A549 (cell line): ENCODE measurements at regions not wholly inside any gene's neighbourhood (a gene's known extent, or its start where the extent isn't known, plus 50 kb on each side); places are given as distances from the start of the nearest gene placed in this dataset.

Experiments used
- ATAC-seq, 2 experiments: fragments of 200-7000 bp in 1 of 2; fragments of >200 bp in 1 of 2; cut with Nextera tagmentation in 1 of 2; cut with Tn5 transposase in 1 of 2; 3 replicates each; pipeline versions ENCODE4 v1.8.0 to v1.9.1; 2018 to 2020; ENCODE audit warnings: mild to moderate bottlenecking in 1 of 2, moderate library complexity in 1 of 2
- CTCF ChIA-PET: fragments of 300-600 bp; sonication (Branson Sonifier 250); formaldehyde crosslinking; extraction: SDS; loops from one replicate; lab custom pipeline; 2021; ENCODE audit warnings: antibody characterized with exemption, inconsistent platforms; lab: Yijun Ruan, JAX
- POLR2A ChIA-PET: fragments of 350-600 bp; formaldehyde crosslinking; extraction: SDS; loops from one replicate; lab custom pipeline; 2021; ENCODE audit warnings: antibody characterized with exemption, inconsistent platforms; lab: Yijun Ruan, JAX
- DNase-seq, 2 experiments: peaks; one replicate each; pipeline versions ENCODE4 v3.0.0 to v3.0.0-alpha.2; 2011 to 2016; ENCODE audit warnings: low read depth in 1 of 2, low spot score in 1 of 2
- FAIRE-seq: peaks from 2 replicates; lab custom pipeline; 2011; peaks lifted over from hg19 to GRCh38; lab: Jason Lieb, UNC
- H3K27ac ChIP-seq, 2 experiments: fragments of >200 bp; sonication (Bioruptor Twin); formaldehyde crosslinking; 3 replicates each; pipeline ENCODE4 v1.5.1; 2016 to 2017
- H3K4me1 ChIP-seq: fragments of >200 bp; sonication (Bioruptor Twin); formaldehyde crosslinking; 3 replicates; pipeline ENCODE4 v1.6.1; 2016
- H3K4me2 ChIP-seq: fragments of >200 bp; sonication (Bioruptor Twin); formaldehyde crosslinking; 3 replicates; pipeline ENCODE4 v1.6.1; 2016
- H3K4me3 ChIP-seq: fragments of >200 bp; sonication (Bioruptor Twin); formaldehyde crosslinking; 3 replicates; pipeline ENCODE4 v1.5.1; 2016
- H3K9me3 ChIP-seq: fragments of >200 bp; sonication (Bioruptor Twin); formaldehyde crosslinking; 3 replicates; pipeline ENCODE4 v1.6.1; 2016
- BHLHE40 ChIP-seq: IDR thresholded peaks from 2 replicates; pipeline ENCODE4 v1.6.1; 2012; ENCODE audit warnings: low read depth, low read length, inconsistent platforms
- CBX2 ChIP-seq: fragments of 200-600 bp; sonication (generic); IDR thresholded peaks from 2 replicates; pipeline ENCODE4 v1.6.1; 2016; ENCODE audit warnings: low read depth, mild to moderate bottlenecking, borderline replicate concordance
- CBX8 ChIP-seq: fragments of 200-600 bp; sonication (generic); IDR thresholded peaks from 2 replicates; pipeline ENCODE4 v1.6.1; 2016
- CHD2 ChIP-seq: fragments of 150-350 bp; IDR thresholded peaks from 2 replicates; pipeline ENCODE4 v1.6.1; 2014; ENCODE audit warnings: low read length; ENCODE audit not compliant: partially characterized antibody
- CHD4 ChIP-seq: fragments of 200-600 bp; sonication (generic); IDR thresholded peaks from 2 replicates; pipeline ENCODE4 v1.6.1; 2016; ENCODE audit warnings: antibody characterized with exemption, mild to moderate bottlenecking, borderline replicate concordance
- ESRRA ChIP-seq: fragments of 150-350 bp; IDR thresholded peaks from 2 replicates; pipeline ENCODE4 v1.6.1; 2014; ENCODE audit warnings: mild to moderate bottlenecking, low read length, borderline replicate concordance
- FOSB ChIP-seq: fragments of 250-450 bp; sonication (Bioruptor Pico); IDR thresholded peaks from 2 replicates; pipeline ENCODE4 v1.5.0; 2020; ENCODE audit warnings: mild to moderate bottlenecking, moderate library complexity
- FOSL2 ChIP-seq, 2 experiments: fragments of 450-650 bp in 1 of 2; fragments of >200 bp in 1 of 2; sonication (Bioruptor Twin) in 1 of 2; formaldehyde crosslinking; IDR thresholded peaks; 2 replicates each; pipeline versions ENCODE4 v1.5.0 to v1.6.1; 2016 to 2020; ENCODE audit warnings: mild to moderate bottlenecking in 1 of 2, moderate library complexity in 1 of 2
- FOXS1 ChIP-seq: fragments of 250-450 bp; sonication (Bioruptor Pico); IDR thresholded peaks from 2 replicates; pipeline ENCODE4 v1.5.0; 2020; ENCODE audit warnings: mild to moderate bottlenecking, moderate library complexity
- HOXB5 ChIP-seq: fragments of 250-450 bp; sonication (Bioruptor Pico); IDR thresholded peaks from 2 replicates; pipeline ENCODE4 v1.5.0; 2020; ENCODE audit warnings: mild to moderate bottlenecking, moderate library complexity
- MYC ChIP-seq: IDR thresholded peaks from 2 replicates; pipeline ENCODE4 v1.6.1; 2012; ENCODE audit warnings: mild to moderate bottlenecking, inconsistent platforms, low read length, improper control_type of control experiment, borderline replicate concordance
- NFE2L2 ChIP-seq: fragments of 150-350 bp; conservative IDR thresholded peaks from 2 replicates; pipeline ENCODE4 v1.6.1; 2014; ENCODE audit warnings: low read length
- NPAS2 ChIP-seq: fragments of 250-450 bp; sonication (Bioruptor Pico); IDR thresholded peaks from 2 replicates; pipeline ENCODE4 v1.8.0; 2022; ENCODE audit warnings: mild to moderate bottlenecking, moderate library complexity, borderline replicate concordance
- POLR2A ChIP-seq: IDR thresholded peaks from 2 replicates; pipeline ENCODE4 v1.6.1; 2012; ENCODE audit warnings: mild to moderate bottlenecking, low read length
- RAD21 ChIP-seq, 2 experiments: fragments of >200 bp in 1 of 2; sonication (Bioruptor Twin) in 1 of 2; formaldehyde crosslinking in 1 of 2; IDR thresholded peaks in 1 of 2; conservative IDR thresholded peaks in 1 of 2; 2 replicates in 1 of 2; 3 replicates in 1 of 2; pipeline ENCODE4 v1.6.1; 2012 to 2018; ENCODE audit warnings: inconsistent platforms in 1 of 2
- RFX5 ChIP-seq: fragments of 450-650 bp; IDR thresholded peaks from 2 replicates; pipeline ENCODE4 v1.7.1; 2014; ENCODE audit warnings: antibody characterized with exemption, mild to moderate bottlenecking, moderate library complexity
- TFCP2L1 ChIP-seq: fragments of 250-450 bp; sonication (Bioruptor Pico); IDR thresholded peaks from 2 replicates; pipeline ENCODE4 v1.5.0; 2021; ENCODE audit warnings: mild to moderate bottlenecking
- TP53 ChIP-seq: fragments of 250-450 bp; sonication (Bioruptor Pico); IDR thresholded peaks from 2 replicates; pipeline ENCODE4 v1.5.0; 2021; ENCODE audit warnings: mild to moderate bottlenecking, moderate library complexity
- ZC3H11A ChIP-seq: fragments of 450-650 bp; IDR thresholded peaks from 2 replicates; pipeline ENCODE4 v1.6.1; 2014; ENCODE audit warnings: antibody characterized with exemption, mild to moderate bottlenecking
- ZFP36 ChIP-seq: fragments of 450-650 bp; IDR thresholded peaks from 2 replicates; pipeline ENCODE4 v1.6.1; 2014; ENCODE audit warnings: borderline replicate concordance; ENCODE audit not compliant: partially characterized antibody
- ZSCAN20 ChIP-seq: fragments of 250-450 bp; sonication (Bioruptor Pico); IDR thresholded peaks from 2 replicates; pipeline ENCODE4 v1.8.0; 2022; ENCODE audit warnings: mild to moderate bottlenecking, moderate library complexity
- WGBS: methylation state at CpG from one replicate; pipeline ENCODE4 v1.1.6; 2017; ENCODE audit errors: missing lambda C conversion rate; 5-methylcytosine and 5-hydroxymethylcytosine counted together
- TF ChIP-seq, protein P1 (sequence below): fragments of >200 bp; sonication (Bioruptor Twin); formaldehyde crosslinking; IDR thresholded peaks from 2 replicates; pipeline ENCODE4 v1.6.1; 2016
- TF ChIP-seq, protein P2 (sequence below): fragments of 450-650 bp; IDR thresholded peaks from 2 replicates; pipeline ENCODE4 v1.6.1; 2014; ENCODE audit warnings: antibody characterized with exemption
- TF ChIP-seq, protein P3 (sequence below): IDR thresholded peaks from 2 replicates; pipeline ENCODE4 v1.6.1; 2012; ENCODE audit warnings: low read depth, borderline replicate concordance

DNA sequence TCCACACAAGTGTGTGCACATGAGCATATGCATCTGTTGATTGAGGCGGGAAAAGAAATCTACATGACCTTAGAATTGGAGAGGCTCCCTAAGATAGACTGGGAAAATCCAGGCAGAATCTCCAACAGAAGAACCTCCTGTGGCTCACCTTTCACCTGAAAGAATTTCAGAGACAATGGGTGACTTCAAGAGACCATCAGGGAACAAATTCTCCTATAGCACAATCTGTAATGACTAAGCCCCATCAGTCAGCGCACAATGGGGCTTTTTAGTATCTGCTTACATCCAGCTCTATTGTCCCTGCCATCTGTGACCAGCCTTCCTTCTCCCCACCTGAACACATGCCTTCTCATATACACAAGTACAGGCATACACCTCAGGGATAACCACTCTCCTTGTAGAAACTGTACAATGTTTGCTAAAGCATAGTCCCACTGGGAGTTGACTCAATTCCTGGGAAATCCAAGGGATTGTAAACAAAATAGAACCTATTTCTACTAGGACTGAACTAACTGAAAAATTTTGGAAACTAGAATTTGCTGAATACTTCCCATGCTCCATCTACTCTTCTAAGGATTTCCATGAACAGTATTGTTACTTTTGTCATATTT lies 150.8 kb upstream of the STXBP5 start:
- FAIRE-seq (no peak), ATAC-seq (no peak), DNase-seq (no peak)
- WGBS: 86% methylated on average over 2 of the region's 2 CpGs
- ChIA-PET CTCF (no interaction called here), POLR2A (no interaction called here)
- H3K4me3 ChIP-seq: no peak overlapping the region
- H3K4me1 ChIP-seq: no peaks in the 10 kb centered on the region
- H3K9me3 ChIP-seq: no peaks in the 10 kb centered on the region
- no peak overlapping the region for H3K4me2 ChIP-seq
- H3K27ac ChIP-seq: no peak overlapping the region
- TF ChIP-seq, protein P1, sequence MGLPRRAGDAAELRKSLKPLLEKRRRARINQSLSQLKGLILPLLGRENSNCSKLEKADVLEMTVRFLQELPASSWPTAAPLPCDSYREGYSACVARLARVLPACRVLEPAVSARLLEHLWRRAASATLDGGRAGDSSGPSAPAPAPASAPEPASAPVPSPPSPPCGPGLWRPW: no peak
- TF ChIP-seq NFE2L2: no peak
- TF ChIP-seq TP53 (CRISPR knock-in tag): no peak
- TF ChIP-seq FOSL2 (IDR thresholded peaks at IDR 0.05): no peak
- no peak for TF ChIP-seq FOSL2 (CRISPR knock-in tag; IDR thresholded peaks at IDR 0.05)
- TF ChIP-seq HOXB5: no peak
- TF ChIP-seq POLR2A: no peak
- TF ChIP-seq ESRRA: no peak
- TF ChIP-seq CHD4: no peak

DNA sequence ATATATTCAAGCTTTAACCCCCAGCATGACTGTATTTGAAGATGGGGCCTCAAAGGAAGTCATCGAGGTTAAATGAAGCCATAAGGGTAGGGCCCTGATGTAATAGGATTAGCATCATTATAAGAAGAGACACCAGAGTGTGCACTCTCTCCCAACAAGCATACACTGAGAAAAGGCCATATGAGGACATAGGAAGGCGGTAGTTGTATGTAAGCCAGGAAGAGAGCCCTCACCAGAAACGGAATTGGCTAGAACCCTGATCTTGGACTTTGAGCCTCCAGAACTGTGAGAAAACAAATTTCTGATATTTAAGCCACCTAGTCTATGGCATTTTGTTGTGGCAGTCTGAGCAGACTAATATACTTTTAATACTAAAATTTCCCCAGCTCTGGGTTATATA lies 150.1 kb upstream of the STXBP5 start:
- no peak for DNase-seq
- Histone ChIP-seq H3K27ac (no peak overlapping the region), H3K4me3 (no peak overlapping the region), H3K4me1 (peaks cover 4% of the 10 kb centered on the region; the same call in 1 of the 3 replicates), H3K9me3 (no peaks in the 10 kb centered on the region), H3K4me2 (no peak overlapping the region)
- FAIRE-seq: no peak
- CTCF ChIA-PET: no interaction called here
- 56% methylated on average over 3 of the region's 3 CpGs for WGBS
- POLR2A ChIA-PET: no interaction called here
- TF ChIP-seq CBX2: no peak
- no peak for TF ChIP-seq FOXS1
- ATAC-seq: no peak

DNA sequence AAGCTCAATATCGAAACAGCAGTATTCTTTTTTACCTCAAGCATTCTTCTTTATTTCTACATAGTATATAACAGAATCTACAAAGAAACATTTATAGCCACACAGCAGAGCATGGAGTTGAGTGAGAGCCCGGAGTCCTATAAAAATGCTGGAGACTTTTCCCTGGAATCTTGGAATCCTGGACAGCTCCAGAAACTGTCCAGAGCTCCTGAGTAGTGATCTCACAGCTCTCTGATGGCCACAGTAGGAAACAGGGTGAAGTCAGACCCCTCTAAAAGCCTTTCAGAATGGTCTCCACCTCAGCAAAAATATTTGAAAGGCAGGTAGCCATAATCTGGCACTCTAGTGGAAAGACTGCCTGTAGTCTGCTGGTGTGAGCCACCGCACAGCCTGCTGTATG lies 149.3 kb upstream of the STXBP5 start:
- no peak for ATAC-seq
- TF ChIP-seq RFX5: no peak
- CTCF ChIA-PET: no interaction called here
- DNase-seq: no peak
- Histone ChIP-seq H3K9me3 (no peaks in the 10 kb centered on the region), H3K4me3 (no peak overlapping the region), H3K27ac (no peak overlapping the region), H3K4me2 (no peak overlapping the region), H3K4me1 (peaks cover 7% of the 10 kb centered on the region; the same call in 1 of the 3 replicates)
- FAIRE-seq: no peak
- POLR2A ChIA-PET: no interaction called here
- 68% methylated on average over 3 of the region's 3 CpGs for WGBS

DNA sequence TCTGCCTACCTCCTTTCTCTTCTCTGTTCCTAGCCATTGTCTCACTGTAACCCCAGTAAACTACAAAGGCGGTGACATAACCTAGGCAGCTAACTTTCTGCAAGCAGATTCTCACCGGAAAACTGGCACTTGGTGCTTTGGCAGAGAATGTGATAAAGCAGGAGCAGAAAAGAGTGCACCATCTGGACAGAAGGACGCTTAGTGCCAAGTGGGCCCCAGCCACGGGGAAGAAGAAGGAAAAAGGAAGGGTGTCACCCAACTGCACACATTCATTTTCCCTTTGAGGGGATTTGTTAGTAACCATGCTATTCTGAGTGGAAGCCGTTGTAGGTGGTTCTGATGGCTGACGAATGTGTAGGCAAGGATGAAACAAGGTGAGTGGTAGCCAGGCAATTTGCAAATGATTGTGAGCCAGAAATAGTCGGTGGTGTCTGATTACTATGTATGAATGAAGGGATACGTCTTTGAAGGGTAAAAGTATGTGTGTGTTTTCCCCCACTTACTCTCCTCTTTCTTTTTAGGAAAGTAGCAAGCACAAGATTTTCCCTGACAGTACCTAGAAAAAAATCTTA lies 148.3 kb upstream of the STXBP5 start:
- Histone ChIP-seq H3K9me3 (no peaks in the 10 kb centered on the region), H3K4me3 (no peak overlapping the region), H3K4me2 (no peak overlapping the region), H3K27ac (no peak overlapping the region), H3K4me1 (peaks cover 15% of the 10 kb centered on the region; the same call in 2 of the 3 replicates)
- ATAC-seq (no peak), FAIRE-seq (no peak), DNase-seq (no peak)
- POLR2A ChIA-PET: no interaction called here
- WGBS: 77% methylated on average over 8 of the region's 8 CpGs
- TF ChIP-seq ZFP36 (no peak), TFCP2L1 (CRISPR knock-in tag) (no peak), CHD2 (no peak), FOSB (no peak), CBX8 (no peak), RAD21 (conservative IDR thresholded peaks at IDR 0.05 in 1 of 2, IDR thresholded peaks at IDR 0.05 in 1 of 2) (no peak), MYC (no peak), NPAS2 (CRISPR knock-in tag) (no peak), TP53 (CRISPR knock-in tag) (no peak), BHLHE40 (no peak), ZC3H11A (no peak), ZSCAN20 (no peak)
- TF ChIP-seq, protein P2, sequence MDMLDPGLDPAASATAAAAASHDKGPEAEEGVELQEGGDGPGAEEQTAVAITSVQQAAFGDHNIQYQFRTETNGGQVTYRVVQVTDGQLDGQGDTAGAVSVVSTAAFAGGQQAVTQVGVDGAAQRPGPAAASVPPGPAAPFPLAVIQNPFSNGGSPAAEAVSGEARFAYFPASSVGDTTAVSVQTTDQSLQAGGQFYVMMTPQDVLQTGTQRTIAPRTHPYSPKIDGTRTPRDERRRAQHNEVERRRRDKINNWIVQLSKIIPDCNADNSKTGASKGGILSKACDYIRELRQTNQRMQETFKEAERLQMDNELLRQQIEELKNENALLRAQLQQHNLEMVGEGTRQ: no peak
- TF ChIP-seq, protein P3, sequence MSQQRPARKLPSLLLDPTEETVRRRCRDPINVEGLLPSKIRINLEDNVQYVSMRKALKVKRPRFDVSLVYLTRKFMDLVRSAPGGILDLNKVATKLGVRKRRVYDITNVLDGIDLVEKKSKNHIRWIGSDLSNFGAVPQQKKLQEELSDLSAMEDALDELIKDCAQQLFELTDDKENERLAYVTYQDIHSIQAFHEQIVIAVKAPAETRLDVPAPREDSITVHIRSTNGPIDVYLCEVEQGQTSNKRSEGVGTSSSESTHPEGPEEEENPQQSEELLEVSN: no peak
- CTCF ChIA-PET: no interaction called here
